ENCODE measurements at regions not wholly inside any gene's neighbourhood (a gene's known extent, or its start where the extent isn't known, plus 50 kb on each side); places are given as distances from the start of the nearest gene placed in this dataset.

GRCh38 chr9:82882138-82882537 lies 180.8 kb downstream of the RASEF start:
- TF ChIP-seq EZH2phosphoT487 (IDR thresholded peaks at IDR 0.05; ENCODE audit: borderline replicate concordance, low read length): no peak
- TF ChIP-seq, protein P1, sequence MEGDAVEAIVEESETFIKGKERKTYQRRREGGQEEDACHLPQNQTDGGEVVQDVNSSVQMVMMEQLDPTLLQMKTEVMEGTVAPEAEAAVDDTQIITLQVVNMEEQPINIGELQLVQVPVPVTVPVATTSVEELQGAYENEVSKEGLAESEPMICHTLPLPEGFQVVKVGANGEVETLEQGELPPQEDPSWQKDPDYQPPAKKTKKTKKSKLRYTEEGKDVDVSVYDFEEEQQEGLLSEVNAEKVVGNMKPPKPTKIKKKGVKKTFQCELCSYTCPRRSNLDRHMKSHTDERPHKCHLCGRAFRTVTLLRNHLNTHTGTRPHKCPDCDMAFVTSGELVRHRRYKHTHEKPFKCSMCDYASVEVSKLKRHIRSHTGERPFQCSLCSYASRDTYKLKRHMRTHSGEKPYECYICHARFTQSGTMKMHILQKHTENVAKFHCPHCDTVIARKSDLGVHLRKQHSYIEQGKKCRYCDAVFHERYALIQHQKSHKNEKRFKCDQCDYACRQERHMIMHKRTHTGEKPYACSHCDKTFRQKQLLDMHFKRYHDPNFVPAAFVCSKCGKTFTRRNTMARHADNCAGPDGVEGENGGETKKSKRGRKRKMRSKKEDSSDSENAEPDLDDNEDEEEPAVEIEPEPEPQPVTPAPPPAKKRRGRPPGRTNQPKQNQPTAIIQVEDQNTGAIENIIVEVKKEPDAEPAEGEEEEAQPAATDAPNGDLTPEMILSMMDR (IDR thresholded peaks at IDR 0.05; ENCODE audit: low read depth, low read length, poor library complexity, severe bottlenecking): no peak

Measured in DOHH2 (cell line).